H54 (cell line): ENCODE measurements at regions not wholly inside any gene's neighbourhood (a gene's known extent, or its start where the extent isn't known, plus 50 kb on each side); places are given as distances from the start of the nearest gene placed in this dataset.
"Not testable (repeated sequence)": the region's sequence is repeated elsewhere in the genome, so short reads cannot be mapped to it uniquely, and the experiment has no call there.

Experiments used
- DNase-seq: peaks from one replicate; pipeline ENCODE4 v3.0.0; 2011; ENCODE audit warnings: low spot score, mixed read lengths; ENCODE audit not compliant: insufficient read length
- FAIRE-seq: peaks from 3 replicates; lab custom pipeline; 2011; peaks lifted over from hg19 to GRCh38; lab: Jason Lieb, UNC
- POLR2A ChIP-seq: IDR thresholded peaks from 2 replicates; pipeline ENCODE4 v1.6.1; 2011; ENCODE audit warnings: low read depth, mild to moderate bottlenecking, low read length

GRCh38 chr4:128675083-128675482, 134.4 kb upstream of the JADE1 start:
- DNase-seq (no peak), FAIRE-seq (no peak)
- TF ChIP-seq POLR2A: no peak

- not testable (repeated sequence) for DNase-seq, FAIRE-seq
These were observed 136.3 kb upstream of the JADE1 start for GRCh38 chr4:128673159-128673558.

DNA sequence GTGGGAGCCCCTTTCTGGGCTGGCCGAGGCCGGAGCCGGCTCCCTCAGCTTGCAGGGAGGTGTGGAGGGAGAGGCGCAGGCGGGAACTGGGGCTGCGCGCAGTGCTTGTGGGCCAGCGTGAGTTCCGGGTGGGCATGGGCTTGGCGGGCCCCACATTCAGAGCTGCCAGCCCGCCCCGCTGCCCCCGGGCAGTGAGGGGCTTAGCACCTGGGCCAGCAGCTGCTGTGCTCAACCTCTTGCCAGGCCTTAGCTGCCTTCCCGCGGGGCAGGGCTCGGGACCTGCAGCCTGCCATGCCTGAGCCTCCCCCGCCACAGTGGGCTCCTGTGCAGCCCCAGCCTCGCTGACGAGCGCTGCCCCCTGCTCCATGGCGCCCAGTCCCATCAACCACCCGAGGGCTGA, 136.9 kb upstream of the JADE1 start:
- not testable (repeated sequence) for DNase-seq, FAIRE-seq

DNA sequence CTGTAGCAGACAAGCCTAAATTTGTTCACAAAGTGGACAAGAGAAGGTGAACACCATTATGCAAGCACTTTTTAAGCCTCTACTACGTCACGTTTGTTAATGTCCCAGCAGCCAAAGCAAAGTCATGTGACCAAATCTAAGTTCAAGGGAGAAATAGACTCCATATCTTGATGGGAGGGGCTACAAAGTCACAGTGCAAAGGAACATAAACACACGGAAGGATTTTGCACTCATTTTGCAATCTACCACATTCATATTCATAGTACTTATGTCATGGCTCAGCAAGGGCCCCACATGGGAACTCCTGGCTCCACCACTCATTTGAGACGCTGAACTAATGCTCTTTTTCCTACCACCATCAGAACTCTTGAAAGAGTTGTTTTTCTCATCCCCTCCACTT, 139.0 kb upstream of the JADE1 start:
- DNase-seq: no peak
- TF ChIP-seq POLR2A: no peak
- no peak for FAIRE-seq

- DNase-seq (no peak), FAIRE-seq (no peak)
These were observed 140.9 kb upstream of the JADE1 start for GRCh38 chr4:128668566-128668965.

GRCh38 chr4:128665514-128665913, 144.0 kb upstream of the JADE1 start:
- DNase-seq (no peak), FAIRE-seq (no peak)
- TF ChIP-seq POLR2A: no peak

More at GRCh38 chr4:128668566-128668965, 140.9 kb upstream of the JADE1 start:
- TF ChIP-seq POLR2A: no peak

- DNase-seq: no peak
- no peak for TF ChIP-seq POLR2A
- no peak for FAIRE-seq
These were observed 146.2 kb upstream of the JADE1 start for GRCh38 chr4:128663325-128663724.

DNA sequence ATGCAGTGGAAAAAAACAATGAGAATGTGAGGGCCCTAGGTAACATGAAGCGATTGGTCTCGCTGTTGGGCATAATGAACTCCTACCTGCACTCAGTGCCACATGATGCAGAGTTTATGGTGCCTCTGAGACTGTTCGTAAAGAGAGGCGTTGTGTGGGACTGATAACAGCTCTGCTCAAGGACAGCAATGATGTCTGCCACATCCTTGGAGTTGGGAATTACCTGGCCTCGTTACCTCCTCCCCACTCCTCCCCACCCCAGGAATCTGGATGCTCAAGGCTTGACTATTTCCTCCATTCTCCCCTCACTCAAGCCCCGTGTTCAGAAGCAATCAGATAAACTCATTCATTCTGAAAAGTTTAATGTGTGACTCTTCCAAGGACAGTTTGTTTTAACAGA, 148.0 kb upstream of the JADE1 start:
- DNase-seq (no peak), FAIRE-seq (no peak)
- TF ChIP-seq POLR2A: no peak

DNA sequence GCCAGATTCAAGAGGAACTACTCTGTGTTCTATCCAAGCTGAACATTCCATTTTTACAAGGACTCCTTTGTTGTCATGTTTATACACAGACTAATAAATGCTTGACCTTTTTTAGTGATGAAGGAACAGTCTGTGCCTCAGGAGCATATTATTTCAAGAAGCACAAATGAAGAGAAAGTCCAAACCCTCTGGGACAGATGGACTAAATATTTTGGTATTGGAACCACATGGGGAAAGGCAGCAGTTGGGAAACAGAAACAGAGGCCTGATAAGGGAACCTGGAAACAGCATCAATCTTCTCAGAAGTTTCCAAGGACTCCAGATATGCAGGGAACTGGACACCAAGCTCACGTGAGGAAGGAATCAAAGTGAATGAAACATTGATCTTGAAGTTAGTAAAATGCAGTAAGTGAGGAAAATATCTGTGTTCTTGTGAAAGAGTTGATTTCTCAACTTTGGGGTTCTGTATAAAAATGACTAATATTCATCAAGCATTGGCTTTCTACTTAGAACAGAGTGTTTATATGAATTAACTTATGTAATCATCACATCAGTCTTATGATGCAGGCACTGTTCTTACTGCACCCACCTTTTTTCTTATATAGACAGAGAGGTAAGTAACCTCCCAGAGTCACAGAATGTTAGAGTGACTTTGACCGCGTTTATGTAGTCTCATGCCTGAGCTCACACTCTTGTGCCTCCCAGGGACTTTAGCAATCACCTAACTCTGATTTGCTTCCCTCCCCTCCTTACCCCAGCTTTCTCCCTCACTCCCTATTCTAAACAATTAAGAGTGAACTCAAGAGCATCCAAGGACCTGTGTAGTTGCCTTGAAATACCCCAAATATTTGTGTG, 148.9 kb upstream of the JADE1 start:
- FAIRE-seq (no peak), DNase-seq (no peak)
- no peak for TF ChIP-seq POLR2A

DNA sequence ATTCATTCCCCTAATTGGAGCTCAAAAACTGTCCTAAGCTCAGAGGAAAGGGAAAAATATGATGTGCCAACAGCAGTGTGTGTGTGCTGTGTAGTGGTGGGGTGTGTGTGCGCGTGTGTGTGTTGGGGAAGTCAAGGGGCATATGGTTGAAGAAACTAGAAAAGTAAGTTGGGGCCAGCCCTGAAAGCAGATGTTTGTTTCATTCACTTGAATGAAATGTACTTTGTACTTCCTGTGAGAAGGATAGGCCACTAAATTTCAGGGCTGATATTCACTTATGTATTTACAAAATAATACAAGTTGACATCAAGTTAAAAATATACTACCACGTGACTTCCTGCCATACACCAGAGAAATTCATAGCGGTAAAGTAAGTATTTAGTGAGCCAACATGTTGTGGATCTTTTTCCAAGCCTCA, 151.3 kb upstream of the JADE1 start:
- TF ChIP-seq POLR2A: no peak
- no peak for DNase-seq
- no peak for FAIRE-seq

- no peak for TF ChIP-seq POLR2A
- DNase-seq (no peak), FAIRE-seq (no peak)
These were observed 151.9 kb upstream of the JADE1 start for GRCh38 chr4:128657638-128658037.

DNA sequence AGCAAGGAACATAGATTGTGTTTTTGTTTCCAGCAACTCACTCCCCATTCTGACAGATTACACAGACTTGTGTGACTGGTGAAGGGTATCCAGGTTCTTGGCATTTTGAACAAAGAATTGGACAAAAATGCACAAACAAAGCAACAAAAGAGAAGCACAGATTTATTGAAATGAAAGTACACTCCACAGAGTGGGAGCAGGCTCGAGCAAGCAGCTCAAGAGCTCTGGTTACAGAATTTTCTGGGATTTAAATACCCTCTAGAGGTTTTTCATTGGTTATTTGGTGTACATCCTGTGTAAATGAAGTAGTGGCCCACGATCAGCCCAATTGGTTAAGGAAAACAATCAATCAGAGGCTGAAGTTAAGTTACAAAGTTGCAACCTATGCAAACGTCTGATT, 155.0 kb upstream of the JADE1 start:
- DNase-seq (no peak), FAIRE-seq (no peak)
- no peak for TF ChIP-seq POLR2A

DNA sequence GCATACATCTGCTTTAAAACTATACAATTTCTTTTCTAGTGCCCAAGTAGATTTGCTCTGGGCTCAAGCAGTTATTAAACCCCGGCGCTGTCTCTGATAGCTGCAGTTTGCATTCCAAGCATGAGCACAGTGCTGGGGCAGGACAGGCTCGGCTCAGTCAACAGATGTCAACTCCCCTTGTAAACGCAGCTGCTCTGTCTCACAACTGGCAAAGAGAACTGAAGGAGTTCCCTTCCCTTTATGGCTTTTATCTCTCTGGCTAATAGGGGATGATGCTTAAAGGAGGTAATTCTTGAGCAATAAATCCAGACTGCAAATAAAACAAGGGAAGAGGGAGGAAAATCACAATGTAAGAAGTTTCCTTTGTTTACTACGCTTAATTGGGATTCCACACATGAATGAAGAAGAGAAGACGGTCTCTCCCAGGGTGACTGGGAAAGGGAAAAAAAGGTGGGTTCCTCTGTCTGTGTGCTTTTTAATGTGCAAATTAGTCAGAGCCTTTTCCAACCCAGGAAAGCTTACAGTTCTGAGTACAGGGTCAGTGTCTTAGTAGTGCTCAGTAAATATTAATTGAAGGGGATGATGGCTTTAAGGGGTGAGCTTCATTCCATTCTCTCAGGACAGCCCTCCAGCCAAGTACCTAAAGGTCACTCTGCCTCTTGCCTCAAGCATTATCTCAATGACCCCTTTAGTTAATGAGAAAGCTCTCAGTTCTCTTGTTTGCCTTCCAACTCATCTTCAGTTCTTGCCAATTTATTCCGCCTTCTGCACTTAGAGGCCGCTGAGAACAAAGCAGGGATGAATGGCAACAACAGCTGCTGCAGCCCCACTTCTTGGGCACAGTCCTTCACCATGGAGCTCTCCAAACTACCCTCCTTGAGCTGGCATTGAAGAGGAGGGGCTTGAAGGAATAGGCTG, 155.7 kb upstream of the JADE1 start:
- no peak for TF ChIP-seq POLR2A
- no peak for DNase-seq
- no peak for FAIRE-seq

DNA sequence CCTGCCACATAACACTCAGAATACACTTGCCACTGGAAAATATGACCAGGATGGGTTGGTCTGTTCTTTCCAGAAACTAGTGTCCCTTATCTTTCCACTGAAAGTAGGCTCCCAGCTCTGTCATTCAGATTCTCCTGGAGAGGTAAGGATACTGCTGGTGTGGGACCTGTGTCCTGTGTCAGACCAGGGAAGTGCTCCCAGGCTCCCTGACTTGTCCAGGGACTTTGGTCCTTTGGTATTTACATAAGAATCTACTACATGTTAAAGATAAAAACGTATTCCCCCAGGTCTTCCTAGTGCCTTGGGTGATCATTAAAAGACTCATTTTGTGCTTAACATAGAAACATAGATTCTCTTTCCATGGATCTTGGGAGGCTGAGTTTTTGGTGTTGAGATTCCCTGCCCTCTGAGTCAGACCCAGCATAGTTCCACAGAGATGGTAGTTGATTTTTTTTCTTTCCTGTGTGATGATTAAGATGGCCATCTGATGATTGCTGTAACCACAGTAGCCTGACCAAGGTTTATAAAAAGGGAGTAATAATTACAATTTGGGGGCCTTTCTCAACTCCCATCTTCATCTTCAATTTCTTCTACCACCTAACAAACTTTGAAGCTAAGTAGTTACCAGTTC, 159.8 kb upstream of the JADE1 start:
- peak; percentile 6 for DNase-seq
- no peak for TF ChIP-seq POLR2A
- peak; percentile 48 for FAIRE-seq
